ENCODE measurements at regions not wholly inside any gene's neighbourhood (a gene's known extent, or its start where the extent isn't known, plus 50 kb on each side); places are given as distances from the start of the nearest gene placed in this dataset.

GRCh38 chr12:58384196-58384595 is 442.8 kb downstream of the ATP23 start:
- no peaks in the 10 kb centered on the region for H3K36me3 Mint-ChIP-seq
- H3K4me1 Mint-ChIP-seq (ENCODE audit: low read depth in 2 of 2), result no peaks in the 10 kb centered on the region
- DNase-seq (ENCODE audit: low spot score), result no peak
- no peak overlapping the region for H3K27ac Mint-ChIP-seq
- peaks cover 3% of the 10 kb centered on the region for H3K9me3 Mint-ChIP-seq
- no peak for ATAC-seq
- H3K27me3 Mint-ChIP-seq, result peaks cover 0 to 7% of the 10 kb centered on the region in 2 donors
- no peak overlapping the region for H3K4me3 Mint-ChIP-seq

- no peak overlapping the region for H3K4me3 Mint-ChIP-seq
- peaks cover 6% of the 10 kb centered on the region for H3K9me3 Mint-ChIP-seq
- H3K27me3 Mint-ChIP-seq, result peaks cover 0 to 10% of the 10 kb centered on the region in 2 donors
- no peaks in the 10 kb centered on the region for H3K4me1 Mint-ChIP-seq (ENCODE audit: low read depth in 2 of 2)
- H3K36me3 Mint-ChIP-seq, result no peaks in the 10 kb centered on the region
- no peak for ATAC-seq
- DNase-seq (ENCODE audit: low spot score), result no peak
- no peak overlapping the region for H3K27ac Mint-ChIP-seq
Observed at GRCh38 chr12:58386136-58386535, 444.8 kb downstream of the ATP23 start.

GRCh38 chr12:58387199-58387598 is 445.8 kb downstream of the ATP23 start:
- H3K27ac Mint-ChIP-seq, result no peak overlapping the region
- H3K4me1 Mint-ChIP-seq (ENCODE audit: low read depth in 2 of 2), result no peaks in the 10 kb centered on the region

GRCh38 chr12:58388261-58388660 is 446.9 kb downstream of the ATP23 start:
- Mint-ChIP-seq H3K36me3 (no peaks in the 10 kb centered on the region), H3K4me1 (ENCODE audit: low read depth in 2 of 2) (no peaks in the 10 kb centered on the region), H3K27me3 (peaks cover 0 to 10% of the 10 kb centered on the region in 2 donors), H3K9me3 (peaks cover 3% of the 10 kb centered on the region), H3K27ac (no peak overlapping the region), H3K4me3 (no peak overlapping the region)
- ATAC-seq, result no peak
- DNase-seq (ENCODE audit: low spot score), result no peak

More at GRCh38 chr12:58387199-58387598, 445.8 kb downstream of the ATP23 start:
- H3K36me3 Mint-ChIP-seq, result no peaks in the 10 kb centered on the region
- no peak overlapping the region for H3K4me3 Mint-ChIP-seq
- peaks cover 0 to 10% of the 10 kb centered on the region in 2 donors for H3K27me3 Mint-ChIP-seq
- H3K9me3 Mint-ChIP-seq, result peaks cover 3% of the 10 kb centered on the region
- ATAC-seq (no peak), DNase-seq (ENCODE audit: low spot score) (no peak)

GRCh38 chr12:58393152-58393551 is 451.8 kb downstream of the ATP23 start:
- no peak for ATAC-seq
- no peaks in the 10 kb centered on the region for H3K4me1 Mint-ChIP-seq (ENCODE audit: low read depth in 2 of 2)
- no peak overlapping the region for H3K27ac Mint-ChIP-seq
- no peak for DNase-seq (ENCODE audit: low spot score)
- H3K36me3 Mint-ChIP-seq, result no peaks in the 10 kb centered on the region
- peaks cover 3% of the 10 kb centered on the region for H3K9me3 Mint-ChIP-seq
- H3K4me3 Mint-ChIP-seq, result no peak overlapping the region
- H3K27me3 Mint-ChIP-seq, result peaks cover 0 to 3% of the 10 kb centered on the region in 2 donors

- no peaks in the 10 kb centered on the region for H3K36me3 Mint-ChIP-seq
- no peak for ATAC-seq
- H3K4me3 Mint-ChIP-seq, result no peak overlapping the region
- H3K9me3 Mint-ChIP-seq, result peaks cover 13% of the 10 kb centered on the region
- H3K27me3 Mint-ChIP-seq, result peaks cover 0 to 3% of the 10 kb centered on the region in 2 donors
- no peak for DNase-seq (ENCODE audit: low spot score)
- H3K4me1 Mint-ChIP-seq (ENCODE audit: low read depth in 2 of 2), result no peaks in the 10 kb centered on the region
- H3K27ac Mint-ChIP-seq, result no peak overlapping the region
Observed at GRCh38 chr12:58395056-58395455, 453.7 kb downstream of the ATP23 start.

- peak in 1 of 2 donors; percentile 27 for ATAC-seq
- Mint-ChIP-seq H3K27me3 (peaks cover 0 to 2% of the 10 kb centered on the region in 2 donors), H3K9me3 (peaks cover 11% of the 10 kb centered on the region), H3K27ac (no peak overlapping the region), H3K36me3 (no peaks in the 10 kb centered on the region), H3K4me1 (ENCODE audit: low read depth in 2 of 2) (no peaks in the 10 kb centered on the region), H3K4me3 (no peak overlapping the region)
- DNase-seq (ENCODE audit: low spot score), result no peak
Observed at GRCh38 chr12:58395470-58395869, 454.1 kb downstream of the ATP23 start.

GRCh38 chr12:58396239-58396638 is 454.9 kb downstream of the ATP23 start:
- Mint-ChIP-seq H3K4me3 (no peak overlapping the region), H3K27ac (no peak overlapping the region)
- ATAC-seq, result no peak

GRCh38 chr12:58405363-58405762 is 464.0 kb downstream of the ATP23 start:
- no peak overlapping the region for H3K27ac Mint-ChIP-seq
- no peak overlapping the region for H3K4me3 Mint-ChIP-seq
- no peaks in the 10 kb centered on the region for H3K27me3 Mint-ChIP-seq
- no peaks in the 10 kb centered on the region for H3K36me3 Mint-ChIP-seq
- H3K4me1 Mint-ChIP-seq (ENCODE audit: low read depth in 2 of 2), result peaks cover 0 to 3% of the 10 kb centered on the region in 2 donors
- H3K9me3 Mint-ChIP-seq, result no peaks in the 10 kb centered on the region
- ATAC-seq (no peak), DNase-seq (ENCODE audit: low spot score) (no peak)

More at GRCh38 chr12:58396239-58396638, 454.9 kb downstream of the ATP23 start:
- Mint-ChIP-seq H3K27me3 (no peaks in the 10 kb centered on the region), H3K4me1 (ENCODE audit: low read depth in 2 of 2) (no peaks in the 10 kb centered on the region), H3K9me3 (peaks cover 10% of the 10 kb centered on the region), H3K36me3 (no peaks in the 10 kb centered on the region)
- no peak for DNase-seq (ENCODE audit: low spot score)

GRCh38 chr12:58408516-58408915 is 467.1 kb downstream of the ATP23 start:
- Mint-ChIP-seq H3K36me3 (no peaks in the 10 kb centered on the region), H3K4me1 (ENCODE audit: low read depth in 2 of 2) (peaks cover 0 to 3% of the 10 kb centered on the region in 2 donors), H3K4me3 (no peak overlapping the region), H3K9me3 (peaks cover 3% of the 10 kb centered on the region), H3K27me3 (peaks cover 2 to 10% of the 10 kb centered on the region in 2 donors), H3K27ac (no peak overlapping the region)
- DNase-seq (ENCODE audit: low spot score) (no peak), ATAC-seq (no peak)

GRCh38 chr12:58412461-58413060 is 471.2 kb downstream of the ATP23 start:
- Mint-ChIP-seq H3K9me3 (peaks cover 3% of the 10 kb centered on the region), H3K4me3 (no peak overlapping the region), H3K4me1 (ENCODE audit: low read depth in 2 of 2) (no peaks in the 10 kb centered on the region), H3K36me3 (no peaks in the 10 kb centered on the region), H3K27me3 (peaks cover 2 to 10% of the 10 kb centered on the region in 2 donors), H3K27ac (no peak overlapping the region)
- DNase-seq (ENCODE audit: low spot score) (no peak), ATAC-seq (no peak)

- H3K27me3 Mint-ChIP-seq, result peaks cover 2 to 10% of the 10 kb centered on the region in 2 donors
Observed at GRCh38 chr12:58413794-58414193, 472.4 kb downstream of the ATP23 start.

GRCh38 chr12:58414398-58414871 is 473.1 kb downstream of the ATP23 start:
- Mint-ChIP-seq H3K27me3 (peaks cover 2 to 10% of the 10 kb centered on the region in 2 donors), H3K4me3 (no peak overlapping the region), H3K27ac (no peak overlapping the region), H3K9me3 (peaks cover 3% of the 10 kb centered on the region), H3K36me3 (no peaks in the 10 kb centered on the region), H3K4me1 (ENCODE audit: low read depth in 2 of 2) (no peaks in the 10 kb centered on the region)
- ATAC-seq, result no peak
- no peak for DNase-seq (ENCODE audit: low spot score)

More at GRCh38 chr12:58413794-58414193, 472.4 kb downstream of the ATP23 start:
- peaks cover 3% of the 10 kb centered on the region for H3K9me3 Mint-ChIP-seq
- H3K27ac Mint-ChIP-seq, result no peak overlapping the region
- H3K36me3 Mint-ChIP-seq, result no peaks in the 10 kb centered on the region
- no peak for DNase-seq (ENCODE audit: low spot score)
- H3K4me1 Mint-ChIP-seq (ENCODE audit: low read depth in 2 of 2), result no peaks in the 10 kb centered on the region
- no peak for ATAC-seq
- H3K4me3 Mint-ChIP-seq, result no peak overlapping the region

- no peak overlapping the region for H3K4me3 Mint-ChIP-seq
- DNase-seq (ENCODE audit: low spot score) (no peak), ATAC-seq (no peak)
- H3K27ac Mint-ChIP-seq, result no peak overlapping the region
- H3K4me1 Mint-ChIP-seq (ENCODE audit: low read depth in 2 of 2), result no peaks in the 10 kb centered on the region
- H3K36me3 Mint-ChIP-seq, result no peaks in the 10 kb centered on the region
- H3K9me3 Mint-ChIP-seq, result peaks cover 3% of the 10 kb centered on the region
- H3K27me3 Mint-ChIP-seq, result peaks cover 2 to 10% of the 10 kb centered on the region in 2 donors
Observed at GRCh38 chr12:58415716-58416115, 474.3 kb downstream of the ATP23 start.

GRCh38 chr12:58416236-58416635 is 474.9 kb downstream of the ATP23 start:
- peaks cover 3% of the 10 kb centered on the region for H3K9me3 Mint-ChIP-seq
- peaks cover 2 to 10% of the 10 kb centered on the region in 2 donors for H3K27me3 Mint-ChIP-seq
- DNase-seq (ENCODE audit: low spot score) (no peak), ATAC-seq (no peak)
- no peak overlapping the region for H3K4me3 Mint-ChIP-seq
- no peaks in the 10 kb centered on the region for H3K4me1 Mint-ChIP-seq (ENCODE audit: low read depth in 2 of 2)
- H3K27ac Mint-ChIP-seq, result no peak overlapping the region
- H3K36me3 Mint-ChIP-seq, result no peaks in the 10 kb centered on the region
